Neural cell (in vitro differentiated cells): ENCODE measurements at regions not wholly inside any gene's neighbourhood (a gene's known extent, or its start where the extent isn't known, plus 50 kb on each side); places are given as distances from the start of the nearest gene placed in this dataset.

ENCODE experiments used
- H2AFZ ChIP-seq: fragments of 200-600, 300-800 bp; sonication (generic), shearing (Covaris generic); 2 replicates; pipeline ENCODE4 v1.6.0; 2014; ENCODE audit warnings: low read depth, mild to moderate bottlenecking, antibody characterized with exemption, low read length, moderate library complexity
- H3F3A ChIP-seq: fragments of 200-600 bp; shearing (Covaris generic); 2 replicates; pipeline ENCODE4 v1.6.1; 2016; ENCODE audit warnings: mild to moderate bottlenecking, moderate library complexity, mixed read lengths, antibody characterized with exemption, low read length; ENCODE audit not compliant: insufficient read depth, poor library complexity, severe bottlenecking
- H3K27ac ChIP-seq: fragments of 200-600, 300-800 bp; sonication (generic), shearing (Covaris generic); 2 replicates; pipeline ENCODE4 v1.5.1; 2014; ENCODE audit warnings: mild to moderate bottlenecking, low read length, moderate library complexity
- H3K27me3 ChIP-seq: fragments of 300-800, 200-600 bp; sonication (generic), shearing (Covaris generic); 2 replicates; pipeline ENCODE4 v1.6.0; 2014; ENCODE audit warnings: mild to moderate bottlenecking, low read depth, low read length, moderate library complexity; ENCODE audit not compliant: insufficient read depth
- H3K36me3 ChIP-seq: fragments of 300-800, 200-600 bp; sonication (generic), shearing (Covaris generic); 2 replicates; pipeline ENCODE4 v1.5.1; 2014; ENCODE audit warnings: mild to moderate bottlenecking, antibody characterized with exemption, low read length, moderate library complexity; ENCODE audit not compliant: insufficient read depth
- H3K4me2 ChIP-seq: fragments of 300-800, 200-600 bp; sonication (generic), shearing (Covaris generic); 2 replicates; pipeline ENCODE4 v1.6.0; 2014; ENCODE audit warnings: mild to moderate bottlenecking, low read length
- H3K4me3 ChIP-seq: fragments of 300-800, 200-600 bp; sonication (generic), shearing (Covaris generic); 2 replicates; pipeline ENCODE4 v1.5.1; 2014; ENCODE audit warnings: mild to moderate bottlenecking, low read length, moderate library complexity
- H3K79me2 ChIP-seq: fragments of 200-600 bp; shearing (Covaris generic); replicated peaks from 2 replicates; pipeline ENCODE4 v1.6.0; 2014; ENCODE audit warnings: mild to moderate bottlenecking, low read length, moderate library complexity; ENCODE audit not compliant: insufficient read depth
- H3K9ac ChIP-seq: fragments of 300-800, 200-600 bp; sonication (generic), shearing (Covaris generic); 2 replicates; pipeline ENCODE4 v1.6.1; 2016; ENCODE audit warnings: mild to moderate bottlenecking, low read length, mixed read lengths
- H3K9me2 ChIP-seq: fragments of 200-600 bp; shearing (Covaris generic); 2 replicates; pipeline ENCODE4 v1.6.1; 2016; ENCODE audit warnings: mild to moderate bottlenecking, low read length, mixed read lengths; ENCODE audit not compliant: insufficient read depth
- H3K9me3 ChIP-seq: fragments of 200-600, 300-800 bp; sonication (generic), shearing (Covaris generic); 2 replicates; pipeline ENCODE4 v1.6.1; 2016; ENCODE audit warnings: mild to moderate bottlenecking, mixed run types, low read length, moderate library complexity, mixed read lengths
- H4K20me1 ChIP-seq: fragments of 200-600 bp; shearing (Covaris generic); 2 replicates; pipeline ENCODE4 v1.6.1; 2016; ENCODE audit warnings: mild to moderate bottlenecking, mixed run types; ENCODE audit not compliant: insufficient read depth
- EP300 ChIP-seq: fragments of 450-650 bp; conservative IDR thresholded peaks from 2 replicates; pipeline ENCODE4 v1.6.1; 2014; ENCODE audit warnings: antibody characterized with exemption, mild to moderate bottlenecking, moderate library complexity; ENCODE audit not compliant: poor library complexity, severe bottlenecking
- EZH2 ChIP-seq: fragments of 200-600, 300-800 bp; shearing (Covaris generic), sonication (generic); IDR thresholded peaks from 2 replicates; pipeline ENCODE4 v1.6.1; 2014; ENCODE audit warnings: antibody characterized with exemption, low read length, borderline replicate concordance, mild to moderate bottlenecking; ENCODE audit not compliant: insufficient read depth, poor library complexity, severe bottlenecking
- MXI1 ChIP-seq: fragments of 450-650 bp; conservative IDR thresholded peaks from 2 replicates; pipeline ENCODE4 v1.6.1; 2014; ENCODE audit warnings: antibody characterized with exemption, mild to moderate bottlenecking; ENCODE audit not compliant: poor library complexity, severe bottlenecking
- POLR2AphosphoS5 ChIP-seq: IDR thresholded peaks from 2 replicates; pipeline ENCODE4 v1.6.1; 2012
- RAD21 ChIP-seq: fragments of 450-650 bp; conservative IDR thresholded peaks from 2 replicates; pipeline ENCODE4 v1.6.1; 2014; ENCODE audit warnings: antibody characterized with exemption, mild to moderate bottlenecking, moderate library complexity
- SMC3 ChIP-seq: fragments of 450-650 bp; conservative IDR thresholded peaks from 2 replicates; pipeline ENCODE4 v1.6.1; 2014; ENCODE audit warnings: antibody characterized with exemption, mild to moderate bottlenecking, moderate library complexity; ENCODE audit not compliant: poor library complexity
- TAF1 ChIP-seq: IDR thresholded peaks from 2 replicates; pipeline ENCODE4 v1.6.1; 2012; ENCODE audit warnings: low read depth
- TF ChIP-seq, protein P1 (sequence below): IDR thresholded peaks from 2 replicates; pipeline ENCODE4 v1.6.1; 2012; ENCODE audit warnings: borderline replicate concordance

GRCh38 chr5:10910261-10910660 is 149.2 kb upstream of the DAP start:
- TF ChIP-seq EP300: no peak
- Histone ChIP-seq H3K4me3 (no peak overlapping the region), H3K27me3 (no peaks in the 10 kb centered on the region), H3K4me2 (no peak overlapping the region), H3K9me2 (no peaks in the 10 kb centered on the region), H3K9me3 (no peaks in the 10 kb centered on the region), H3K79me2 (no peaks in the 10 kb centered on the region), H3K9ac (no peak overlapping the region), H3F3A (no peaks in the 10 kb centered on the region), H2AFZ (no peak overlapping the region), H3K36me3 (no peaks in the 10 kb centered on the region), H4K20me1 (no peaks in the 10 kb centered on the region), H3K27ac (no peak overlapping the region)

DNA sequence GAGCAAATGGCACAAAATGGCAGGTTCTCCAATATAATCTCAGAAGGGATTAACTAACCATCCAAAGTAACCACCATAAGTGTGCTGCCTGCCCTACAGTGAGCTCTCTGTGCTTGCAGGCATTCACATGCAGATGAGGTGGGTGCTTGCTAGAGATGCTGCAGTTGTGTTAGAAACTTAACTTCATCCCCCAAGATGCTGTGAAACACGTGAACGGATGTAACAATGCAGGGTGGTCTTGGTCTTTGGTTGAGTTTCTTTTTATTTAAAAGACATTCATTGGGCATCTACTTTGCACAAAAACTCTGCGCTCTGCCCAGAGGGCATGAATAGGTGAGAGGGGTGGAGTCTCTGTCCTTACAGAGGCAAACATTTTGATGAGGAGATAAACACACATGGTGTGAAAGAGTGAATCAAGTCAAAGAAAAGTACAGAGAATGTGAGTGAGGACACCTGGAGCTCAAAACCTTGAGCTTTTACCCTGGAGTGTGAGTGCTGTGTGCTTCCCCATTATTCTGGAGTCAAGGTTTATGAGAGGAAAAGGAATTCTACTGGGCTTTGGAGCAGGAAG is 143.9 kb upstream of the DAP start:
- Histone ChIP-seq H3K4me3 (no peak overlapping the region), H3F3A (no peaks in the 10 kb centered on the region), H3K9me2 (no peaks in the 10 kb centered on the region), H3K27me3 (no peaks in the 10 kb centered on the region), H2AFZ (no peak overlapping the region), H3K27ac (no peak overlapping the region), H3K9me3 (no peaks in the 10 kb centered on the region), H4K20me1 (no peaks in the 10 kb centered on the region), H3K4me2 (no peak overlapping the region), H3K79me2 (no peaks in the 10 kb centered on the region), H3K9ac (no peak overlapping the region), H3K36me3 (no peaks in the 10 kb centered on the region)
- TF ChIP-seq TAF1 (no peak), MXI1 (no peak), EP300 (no peak), RAD21 (no peak), SMC3 (no peak), POLR2AphosphoS5 (no peak), EZH2 (no peak)
- TF ChIP-seq, protein P1, sequence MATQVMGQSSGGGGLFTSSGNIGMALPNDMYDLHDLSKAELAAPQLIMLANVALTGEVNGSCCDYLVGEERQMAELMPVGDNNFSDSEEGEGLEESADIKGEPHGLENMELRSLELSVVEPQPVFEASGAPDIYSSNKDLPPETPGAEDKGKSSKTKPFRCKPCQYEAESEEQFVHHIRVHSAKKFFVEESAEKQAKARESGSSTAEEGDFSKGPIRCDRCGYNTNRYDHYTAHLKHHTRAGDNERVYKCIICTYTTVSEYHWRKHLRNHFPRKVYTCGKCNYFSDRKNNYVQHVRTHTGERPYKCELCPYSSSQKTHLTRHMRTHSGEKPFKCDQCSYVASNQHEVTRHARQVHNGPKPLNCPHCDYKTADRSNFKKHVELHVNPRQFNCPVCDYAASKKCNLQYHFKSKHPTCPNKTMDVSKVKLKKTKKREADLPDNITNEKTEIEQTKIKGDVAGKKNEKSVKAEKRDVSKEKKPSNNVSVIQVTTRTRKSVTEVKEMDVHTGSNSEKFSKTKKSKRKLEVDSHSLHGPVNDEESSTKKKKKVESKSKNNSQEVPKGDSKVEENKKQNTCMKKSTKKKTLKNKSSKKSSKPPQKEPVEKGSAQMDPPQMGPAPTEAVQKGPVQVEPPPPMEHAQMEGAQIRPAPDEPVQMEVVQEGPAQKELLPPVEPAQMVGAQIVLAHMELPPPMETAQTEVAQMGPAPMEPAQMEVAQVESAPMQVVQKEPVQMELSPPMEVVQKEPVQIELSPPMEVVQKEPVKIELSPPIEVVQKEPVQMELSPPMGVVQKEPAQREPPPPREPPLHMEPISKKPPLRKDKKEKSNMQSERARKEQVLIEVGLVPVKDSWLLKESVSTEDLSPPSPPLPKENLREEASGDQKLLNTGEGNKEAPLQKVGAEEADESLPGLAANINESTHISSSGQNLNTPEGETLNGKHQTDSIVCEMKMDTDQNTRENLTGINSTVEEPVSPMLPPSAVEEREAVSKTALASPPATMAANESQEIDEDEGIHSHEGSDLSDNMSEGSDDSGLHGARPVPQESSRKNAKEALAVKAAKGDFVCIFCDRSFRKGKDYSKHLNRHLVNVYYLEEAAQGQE: no peak

DNA sequence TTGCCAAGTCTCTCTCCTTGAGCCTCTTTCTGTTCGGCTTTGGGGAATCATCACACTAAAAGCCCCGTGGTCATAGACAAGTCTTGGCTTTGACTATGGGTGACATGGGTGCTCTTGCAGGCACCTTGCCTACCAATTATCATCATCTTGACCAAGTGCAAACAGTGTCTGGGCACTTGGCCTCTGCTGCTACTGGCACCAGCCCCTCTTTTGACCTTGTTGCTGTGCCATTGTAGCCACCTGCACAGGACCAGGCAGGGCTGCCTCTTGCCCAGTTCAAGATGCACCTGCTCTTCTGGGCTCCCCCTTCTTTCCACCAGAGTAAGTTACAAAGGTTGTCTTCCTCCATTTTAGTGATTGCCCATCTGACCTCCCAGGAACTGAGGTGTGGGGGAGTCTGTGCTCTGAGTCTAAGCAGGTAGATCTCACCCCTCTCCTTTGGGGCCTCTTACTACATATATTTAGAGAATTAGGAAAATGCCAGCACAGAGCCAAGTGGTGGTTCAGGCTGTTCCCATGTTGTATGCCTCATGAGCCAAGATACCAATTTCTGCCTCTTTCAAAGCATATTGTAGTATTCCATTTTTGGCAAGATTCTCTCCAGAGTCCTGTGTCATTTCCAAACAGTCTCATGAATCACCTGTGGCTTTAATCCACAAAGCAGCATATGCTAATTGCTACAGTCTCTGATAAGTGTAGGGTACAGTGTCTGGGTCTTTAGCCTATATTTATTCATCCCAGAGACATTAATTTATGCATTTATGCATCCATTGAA is 142.9 kb upstream of the DAP start:
- Histone ChIP-seq H3K4me2 (no peak overlapping the region), H3K36me3 (no peaks in the 10 kb centered on the region)

More for the DNA sequence above, 142.9 kb upstream of the DAP start:
- Histone ChIP-seq H3K27ac (no peak overlapping the region), H3K27me3 (no peaks in the 10 kb centered on the region), H3K79me2 (no peaks in the 10 kb centered on the region), H3F3A (no peaks in the 10 kb centered on the region), H3K9ac (no peak overlapping the region), H4K20me1 (no peaks in the 10 kb centered on the region), H3K4me3 (no peak overlapping the region), H2AFZ (no peak overlapping the region), H3K9me3 (no peaks in the 10 kb centered on the region), H3K9me2 (no peaks in the 10 kb centered on the region)
- no peak for TF ChIP-seq RAD21
- no peak for TF ChIP-seq EZH2
- TF ChIP-seq EP300: no peak
- no peak for TF ChIP-seq POLR2AphosphoS5
